HG02973 (cell line): ENCODE measurements at regions not wholly inside any gene's neighbourhood (a gene's known extent, or its start where the extent isn't known, plus 50 kb on each side); places are given as distances from the start of the nearest gene placed in this dataset.

Source experiments
- ATAC-seq: cut with Tn5 transposase; IDR thresholded peaks from one replicate; pipeline ENCODE4 v1.9.1; 2021; ENCODE audit warnings: moderate library complexity; ENCODE audit not compliant: unreplicated experiment

DNA sequence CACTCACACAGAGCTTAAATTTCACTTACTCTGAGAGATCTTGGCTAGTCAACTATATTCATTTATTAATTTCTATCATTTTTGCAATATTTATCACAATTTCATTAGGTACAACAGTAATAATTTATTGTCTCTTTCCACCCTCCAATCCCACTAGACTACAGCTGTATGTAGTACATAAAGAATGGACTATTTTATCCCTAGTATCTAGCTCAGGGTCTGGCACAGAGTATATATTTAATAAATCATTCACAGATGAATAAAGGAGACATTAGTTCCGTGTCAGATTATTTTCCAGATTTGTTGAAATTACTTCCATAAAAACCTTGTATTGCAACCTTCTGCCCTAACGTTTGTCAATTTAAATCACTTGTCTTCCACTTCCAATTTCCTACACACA, 1781.1 kb upstream of the SEL1L start:
- ATAC-seq, result no peak

DNA sequence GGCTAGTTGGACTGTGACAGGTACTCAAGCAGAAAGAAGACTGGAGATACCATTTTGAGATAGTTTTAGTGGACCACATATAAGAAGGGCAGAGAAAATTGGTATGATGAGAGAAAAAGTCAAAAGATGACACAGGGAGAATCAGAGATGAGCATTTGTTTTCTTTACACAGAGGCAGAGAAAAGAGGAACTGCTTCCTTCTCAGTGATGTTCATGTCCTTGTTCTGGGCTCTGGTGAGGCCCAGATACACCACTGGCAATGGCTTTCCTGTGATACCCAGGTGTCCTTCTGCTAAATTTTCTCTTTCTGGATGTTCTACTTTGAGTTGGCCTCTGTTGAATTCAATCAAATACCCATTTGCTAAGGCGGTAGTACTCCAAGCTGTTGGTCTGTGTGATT, 1782.7 kb upstream of the SEL1L start:
- no peak for ATAC-seq

DNA sequence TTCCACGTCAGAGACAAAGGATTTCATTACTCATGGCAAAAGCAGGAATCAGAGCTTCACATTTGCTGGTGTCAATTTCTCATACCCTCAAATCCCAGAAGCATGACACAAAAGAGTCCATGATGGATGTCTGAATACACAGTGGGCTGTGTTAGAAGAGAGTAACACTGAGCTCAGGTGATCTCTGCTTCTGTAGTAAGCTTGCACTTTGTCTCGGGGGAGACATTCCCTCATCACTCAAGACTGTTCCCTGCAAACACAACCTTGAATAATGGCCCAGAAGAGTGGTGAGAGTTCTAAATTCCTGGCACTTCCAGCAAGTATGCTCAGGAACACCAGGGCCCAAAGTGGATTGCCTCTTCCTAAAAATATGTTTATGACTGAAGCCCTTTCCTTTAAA, 1787.2 kb upstream of the SEL1L start:
- no peak for ATAC-seq

DNA sequence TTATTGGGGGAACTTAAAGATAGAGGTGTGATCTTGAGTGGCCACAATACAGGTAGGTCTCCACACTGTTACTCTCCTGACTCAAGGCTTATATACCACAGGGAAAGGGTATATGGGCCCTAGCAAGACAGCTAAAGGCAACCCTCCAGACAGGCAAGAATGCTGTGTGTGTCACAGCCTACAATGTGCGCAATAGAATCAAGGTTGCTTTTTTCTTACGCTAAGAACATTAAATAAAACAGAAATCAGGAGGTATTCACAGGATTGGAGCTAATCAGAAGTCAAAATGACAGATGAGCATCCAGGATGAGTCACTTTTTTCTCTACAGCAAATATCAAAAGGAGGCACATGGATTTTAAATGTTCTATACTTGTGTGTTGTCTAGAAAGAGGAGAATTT, 1797.9 kb upstream of the SEL1L start:
- no peak for ATAC-seq

DNA sequence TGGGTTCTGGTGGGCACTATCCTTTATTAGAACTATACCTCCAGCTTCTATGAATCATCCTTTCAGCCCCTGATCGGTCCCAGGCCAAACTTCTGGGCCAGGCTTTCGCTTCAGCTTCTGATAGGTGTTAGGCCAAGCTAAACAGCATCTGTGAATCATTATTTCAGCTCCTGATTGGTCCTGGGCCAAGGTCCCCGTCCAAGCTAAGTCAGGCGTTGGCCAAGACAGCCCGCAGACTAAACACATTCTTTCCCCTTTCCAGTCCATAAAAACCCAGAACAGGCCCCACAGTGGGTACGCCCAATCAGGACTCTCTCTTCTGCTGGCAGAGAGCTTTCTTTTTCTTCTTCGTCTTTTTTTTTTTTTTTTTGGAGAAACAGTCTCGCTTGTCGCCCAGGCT, 1808.9 kb upstream of the SEL1L start:
- no peak for ATAC-seq

DNA sequence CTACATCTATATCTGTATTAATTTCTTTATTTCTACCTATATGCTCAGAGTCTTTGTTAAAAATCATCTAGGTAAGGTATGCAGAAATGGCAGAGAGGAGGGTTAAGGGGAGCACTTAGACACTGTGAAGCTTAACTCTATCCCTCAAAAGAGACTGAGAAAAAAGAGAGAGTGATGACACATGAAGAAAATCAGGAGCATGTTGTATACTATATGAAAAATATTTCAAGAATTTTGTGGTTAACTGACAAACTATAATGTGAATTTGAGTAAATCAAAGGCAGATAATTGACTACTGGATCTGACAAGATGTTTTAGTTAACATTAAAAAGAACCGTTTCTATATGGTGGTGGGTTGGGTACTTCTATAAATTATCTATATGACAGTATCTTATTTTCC, 1814.2 kb upstream of the SEL1L start:
- no peak for ATAC-seq

DNA sequence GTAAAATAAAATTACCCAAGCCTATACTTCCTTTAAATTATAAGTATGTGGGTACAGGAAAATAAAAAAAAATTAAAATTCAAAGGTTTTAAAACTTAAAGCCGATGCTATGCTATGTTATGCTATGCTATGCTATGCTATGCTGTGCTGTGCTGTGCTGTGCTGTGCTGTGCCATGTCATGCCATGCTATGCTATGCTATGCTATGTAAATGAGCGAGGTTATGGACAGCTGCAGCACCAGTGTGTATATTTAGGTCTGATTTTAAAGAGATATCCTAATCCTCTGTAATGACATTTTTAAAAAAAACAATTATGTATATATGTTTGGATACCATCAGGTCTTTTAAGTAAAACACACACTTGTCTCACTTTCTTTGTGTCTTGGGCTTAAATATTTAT, 1822.0 kb upstream of the SEL1L start:
- ATAC-seq, result no peak

DNA sequence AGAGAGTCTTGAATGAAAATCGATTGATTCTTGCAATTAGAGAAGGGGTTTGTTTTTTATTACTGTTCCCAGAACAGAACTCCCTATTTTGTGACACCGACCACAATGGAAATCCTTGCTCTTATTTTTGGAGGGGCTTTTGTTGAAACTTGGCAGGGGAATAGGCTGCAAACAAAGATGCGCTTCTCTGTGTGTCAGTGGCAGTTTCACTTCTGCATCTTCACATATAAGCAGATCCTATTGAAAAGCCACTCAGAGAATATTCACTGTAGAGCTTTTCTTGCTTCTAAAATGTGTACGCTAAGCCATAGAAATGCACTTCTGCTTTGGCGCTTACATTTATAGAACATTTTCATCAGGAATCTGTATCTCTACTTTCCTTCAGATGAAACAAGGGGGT, 1822.4 kb upstream of the SEL1L start:
- ATAC-seq, result no peak

DNA sequence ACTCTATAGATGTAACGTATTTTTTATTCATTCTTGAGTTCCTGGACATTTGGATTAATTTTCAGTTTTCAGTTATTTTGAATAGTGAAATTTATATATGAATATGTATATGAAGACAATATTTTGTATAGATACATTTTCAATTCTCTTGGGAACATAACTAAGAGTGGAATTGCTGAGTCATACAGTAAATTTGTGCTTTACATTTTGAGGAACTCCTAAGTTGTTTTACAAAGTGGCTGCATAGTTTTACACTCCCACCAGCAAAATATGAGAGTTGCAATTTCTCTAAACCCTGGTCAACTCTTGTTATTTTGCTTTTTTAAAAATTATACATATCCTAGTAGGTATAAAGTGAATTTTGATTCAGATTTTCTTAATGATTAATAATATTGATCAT, 1838.6 kb upstream of the SEL1L start:
- ATAC-seq, result no peak

DNA sequence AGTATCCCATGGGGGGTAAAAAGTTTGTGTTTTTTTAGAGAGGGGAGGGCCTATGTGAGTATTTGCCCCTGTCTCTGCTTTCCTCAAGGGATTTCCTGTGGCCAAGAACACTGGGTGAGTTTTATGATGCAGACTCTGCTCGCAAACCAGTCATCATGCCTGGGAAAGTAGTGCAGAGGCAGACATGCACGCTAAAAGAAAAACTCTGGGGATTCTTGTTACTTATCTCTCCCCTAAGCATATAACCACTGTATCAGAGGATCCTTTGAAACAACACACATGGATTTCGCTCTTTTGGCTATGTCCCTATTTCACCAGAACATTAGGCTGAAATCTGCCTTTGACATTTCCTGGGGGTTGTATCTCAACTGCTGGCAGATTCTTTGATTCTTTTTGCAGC, 1845.8 kb upstream of the SEL1L start:
- no peak for ATAC-seq

DNA sequence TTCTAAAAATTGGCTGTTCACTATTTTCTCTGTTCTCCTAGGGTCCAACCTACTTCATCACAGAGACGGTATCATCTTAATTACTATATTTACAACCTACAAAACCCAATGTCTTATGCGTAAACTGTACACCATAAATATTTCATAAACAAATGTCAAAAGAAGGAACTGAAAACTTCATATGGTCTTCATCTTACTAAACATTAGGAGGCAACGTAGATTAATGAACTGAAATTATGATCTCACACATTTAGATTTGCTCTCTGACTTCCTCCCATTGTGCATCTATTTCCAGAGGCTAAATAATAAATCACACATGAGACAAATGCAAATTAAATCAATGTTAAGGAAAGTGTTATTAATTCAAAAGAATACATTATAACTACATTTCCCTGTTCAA, 1850.6 kb upstream of the SEL1L start:
- no peak for ATAC-seq

DNA sequence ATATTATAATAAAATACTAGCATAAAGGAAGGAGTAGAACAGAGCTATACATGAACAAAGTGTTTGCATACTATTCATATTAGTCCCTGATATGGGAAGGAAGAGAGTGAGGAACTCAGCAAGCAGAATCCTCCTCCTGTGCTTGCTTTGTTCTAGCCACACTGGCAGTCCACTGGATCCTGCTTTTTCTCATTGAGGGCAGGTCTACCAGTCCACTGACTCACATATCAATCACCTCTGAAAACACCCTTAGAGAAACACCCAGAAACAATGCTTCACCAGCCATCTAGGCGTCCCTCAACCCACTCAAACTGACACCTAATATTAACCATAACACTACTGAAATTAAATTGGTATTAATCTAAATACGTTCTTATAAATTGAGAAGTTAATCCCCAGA, 1861.7 kb upstream of the SEL1L start:
- ATAC-seq, result no peak

DNA sequence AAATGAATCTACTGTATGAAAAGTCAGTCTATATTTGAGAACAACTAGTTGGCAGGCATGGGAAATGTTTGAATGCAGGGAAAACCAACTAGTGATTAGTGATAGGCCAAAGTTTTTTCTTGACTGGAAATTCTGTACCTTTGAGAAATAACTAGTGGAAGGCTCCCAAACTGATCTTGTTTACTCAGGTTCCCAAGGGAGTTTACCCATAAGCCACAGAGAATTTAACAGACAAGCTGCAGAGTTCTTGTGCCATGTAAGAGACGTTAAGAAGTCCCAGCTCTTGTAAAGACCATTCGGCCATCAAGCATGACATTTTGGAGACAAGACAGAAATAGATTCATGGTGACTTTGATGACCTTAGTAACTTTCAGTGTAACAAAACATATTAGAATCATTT, 1882.8 kb upstream of the SEL1L start:
- no peak for ATAC-seq

DNA sequence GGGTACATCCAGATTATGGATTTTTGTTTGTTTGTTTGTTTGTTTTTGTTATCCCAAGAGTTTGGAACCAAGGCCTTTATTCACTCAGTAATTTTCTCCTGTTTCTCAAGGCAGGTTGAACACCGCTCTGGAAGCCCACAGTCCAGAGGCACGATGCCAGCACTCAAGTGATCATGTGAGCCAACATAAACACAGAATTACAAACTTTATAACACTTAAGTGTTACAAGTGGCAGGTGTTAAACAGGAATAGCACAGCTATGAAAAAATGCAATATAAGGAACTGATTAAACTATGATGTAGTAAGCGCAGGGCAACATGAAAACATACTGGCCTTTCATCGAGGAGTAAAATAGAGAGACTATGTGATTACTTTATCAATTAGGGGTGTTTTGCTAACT, 1885.8 kb upstream of the SEL1L start:
- no peak for ATAC-seq

DNA sequence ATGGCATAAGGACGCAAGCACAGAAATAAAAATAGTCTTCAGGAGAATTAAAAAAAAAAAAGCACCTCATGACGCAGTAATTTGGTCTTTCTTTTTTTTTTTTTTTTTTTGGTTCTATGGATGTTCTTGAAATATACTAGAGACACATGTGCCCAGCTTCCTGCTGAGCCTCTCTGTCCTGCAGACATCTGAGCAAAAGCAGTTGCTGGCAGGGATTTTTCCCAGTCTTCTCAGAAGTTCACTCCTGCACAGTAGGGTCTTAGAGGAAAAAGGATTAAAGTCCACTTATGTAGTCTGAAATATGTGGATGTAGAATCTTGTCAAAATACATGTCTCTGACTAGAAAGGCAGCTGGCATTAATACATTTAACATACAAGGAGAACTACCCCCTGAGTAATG, 1888.1 kb upstream of the SEL1L start:
- no peak for ATAC-seq

DNA sequence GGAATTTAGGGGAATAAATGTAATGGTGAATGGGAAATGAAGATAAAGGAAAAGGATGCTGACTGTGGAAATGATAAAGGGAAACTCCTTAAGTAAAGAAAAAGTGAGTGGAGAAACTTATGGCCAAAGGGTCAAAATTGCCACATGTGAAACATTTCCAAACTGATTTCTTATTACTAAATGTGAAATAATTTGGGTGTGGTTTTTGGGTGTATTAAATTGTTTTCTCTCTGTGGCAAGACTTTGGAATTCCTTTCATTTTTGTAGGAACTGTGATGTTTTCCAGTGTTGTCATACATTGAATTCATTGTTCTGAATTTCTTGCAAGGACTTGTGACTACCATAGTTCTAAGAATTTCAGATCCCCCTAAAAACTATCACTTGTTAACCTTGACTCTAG, 1891.5 kb upstream of the SEL1L start:
- no peak for ATAC-seq

DNA sequence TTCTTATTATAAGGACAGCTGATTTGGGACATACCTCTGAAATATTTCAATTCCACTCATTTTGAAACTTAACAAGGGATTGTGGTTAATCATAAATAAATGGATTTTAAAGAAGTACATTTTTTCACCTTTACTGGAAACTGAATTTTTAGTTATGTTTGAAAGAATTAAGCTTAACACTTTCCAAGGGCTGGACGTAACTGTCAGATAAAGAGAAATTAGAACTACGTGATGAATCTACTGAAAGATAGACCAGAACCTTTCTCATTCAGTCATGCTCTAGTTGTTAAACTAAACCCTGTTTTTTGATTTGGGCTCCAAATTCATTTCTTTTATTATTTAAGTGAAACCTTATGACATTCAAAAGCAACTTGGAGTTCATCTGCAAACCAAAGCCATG, 1892.1 kb upstream of the SEL1L start:
- no peak for ATAC-seq

DNA sequence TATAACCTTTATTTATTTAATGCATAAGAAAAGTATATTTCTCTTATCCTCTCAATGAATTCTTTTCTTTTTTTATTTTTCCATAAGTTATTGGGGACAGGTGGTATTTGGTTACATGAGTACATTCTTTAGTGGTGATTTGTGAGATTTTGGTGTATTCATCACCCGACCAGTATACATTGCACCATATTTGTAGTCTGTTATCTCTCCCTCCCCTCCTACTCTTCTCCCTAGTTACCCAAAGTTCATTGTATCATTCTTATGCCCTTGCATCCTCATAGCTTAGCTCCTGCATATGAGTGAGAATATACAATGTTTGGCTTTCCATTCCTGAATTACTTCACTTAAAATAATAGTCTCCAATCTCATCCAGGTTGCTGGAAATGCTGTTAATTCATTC, 1900.0 kb upstream of the SEL1L start:
- ATAC-seq, result no peak

DNA sequence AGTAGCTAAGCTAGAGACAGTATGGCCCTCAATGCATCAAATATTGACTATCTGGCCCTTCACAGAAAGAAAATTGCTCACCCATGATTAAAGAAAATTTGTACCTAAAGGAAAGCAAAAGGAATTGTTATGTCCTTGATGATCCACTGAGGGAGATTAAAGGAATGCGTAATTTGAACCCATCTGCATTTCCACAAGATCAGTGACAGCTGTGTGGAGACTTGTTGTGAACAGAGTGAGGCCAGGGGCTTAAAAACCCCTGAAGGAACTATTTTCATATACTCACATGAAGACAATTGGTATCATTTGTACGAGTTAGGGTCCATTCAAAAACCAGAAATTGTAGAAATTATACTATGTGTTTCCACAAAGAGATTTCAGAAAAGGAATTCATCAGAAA, 1908.1 kb upstream of the SEL1L start:
- no peak for ATAC-seq

DNA sequence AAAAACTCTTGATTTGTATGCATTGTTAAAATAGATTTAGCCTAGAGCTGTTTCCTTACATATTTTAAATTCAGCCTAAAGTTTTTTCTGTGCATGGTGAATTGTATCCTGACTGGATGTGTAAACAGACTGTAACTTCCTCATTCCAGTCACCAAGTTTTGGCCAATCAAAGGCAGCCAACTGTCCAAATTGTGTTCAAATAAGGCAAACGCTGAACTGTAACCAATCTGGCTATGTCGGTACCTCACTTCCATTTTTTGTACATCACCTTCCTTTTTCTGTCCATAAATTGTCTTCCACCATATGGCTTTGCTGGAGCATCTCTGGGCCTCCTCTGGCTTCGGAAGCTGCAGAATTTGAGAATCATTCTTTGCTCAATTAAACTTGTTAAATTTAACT, 1921.9 kb upstream of the SEL1L start:
- no peak for ATAC-seq

DNA sequence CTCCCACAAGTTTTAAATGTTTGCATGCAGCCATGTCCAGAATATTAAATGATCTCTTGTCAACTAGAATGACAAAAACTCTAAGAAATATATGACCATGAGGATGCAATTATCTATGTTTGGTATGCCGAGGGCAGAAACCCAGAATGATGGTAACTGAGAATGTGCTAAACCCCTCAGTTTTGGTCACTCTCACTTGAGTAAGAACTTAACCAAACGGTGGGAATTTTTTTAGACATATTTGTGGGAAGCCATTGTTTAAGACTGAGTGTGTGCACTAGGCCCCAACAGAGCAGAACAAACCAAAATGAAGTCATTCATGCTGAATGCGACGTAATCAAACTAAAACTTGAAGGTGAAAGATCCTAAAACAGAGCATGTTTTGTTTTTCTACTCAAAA, 1927.9 kb upstream of the SEL1L start:
- no peak for ATAC-seq

DNA sequence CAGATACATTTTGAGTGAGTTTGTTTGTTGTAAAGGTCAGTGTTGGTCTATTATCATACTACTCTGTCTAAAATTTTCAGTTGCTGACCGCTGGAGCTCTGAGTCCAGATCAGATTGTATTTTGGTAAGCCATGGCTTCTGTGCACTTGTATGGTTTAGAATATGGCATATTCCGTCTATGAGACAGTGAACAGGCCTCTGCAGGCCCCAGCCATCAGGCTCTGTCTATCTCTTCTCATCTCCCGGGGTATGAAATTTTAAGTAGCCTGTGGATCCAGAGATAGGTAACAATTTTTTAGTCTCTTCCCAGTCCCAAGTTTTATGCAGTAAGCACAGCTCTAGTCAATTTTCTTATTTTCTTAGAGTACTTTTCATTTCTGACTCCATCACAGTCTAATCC, 1929.1 kb upstream of the SEL1L start:
- no peak for ATAC-seq

DNA sequence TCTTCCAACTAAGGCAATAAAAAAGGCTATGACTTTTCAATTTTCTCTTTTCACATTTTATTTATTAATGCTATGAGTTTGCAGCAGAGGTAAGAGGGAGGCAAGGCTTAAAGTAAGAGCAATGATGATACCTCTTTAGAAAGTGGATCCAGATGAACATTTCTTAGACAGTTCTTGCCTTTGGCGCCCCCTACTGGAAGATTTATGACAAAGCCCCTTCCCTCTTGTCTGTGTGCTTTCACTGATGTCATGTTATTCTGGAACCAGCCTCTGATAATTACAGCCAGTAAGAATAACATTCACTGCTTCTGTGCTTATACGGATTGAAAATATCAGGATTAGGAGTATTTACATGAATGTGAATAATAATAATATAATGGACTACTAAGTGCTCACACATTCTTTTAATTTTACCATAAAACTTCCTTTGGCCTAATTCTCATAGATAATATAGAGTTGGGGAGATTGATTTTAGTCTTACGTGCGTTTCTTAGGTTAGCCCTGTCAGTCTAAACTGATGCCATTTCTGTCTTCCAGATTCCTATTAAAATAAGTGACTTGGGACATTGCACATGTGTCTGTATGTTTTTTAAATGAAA, 1929.9 kb upstream of the SEL1L start:
- no peak for ATAC-seq

DNA sequence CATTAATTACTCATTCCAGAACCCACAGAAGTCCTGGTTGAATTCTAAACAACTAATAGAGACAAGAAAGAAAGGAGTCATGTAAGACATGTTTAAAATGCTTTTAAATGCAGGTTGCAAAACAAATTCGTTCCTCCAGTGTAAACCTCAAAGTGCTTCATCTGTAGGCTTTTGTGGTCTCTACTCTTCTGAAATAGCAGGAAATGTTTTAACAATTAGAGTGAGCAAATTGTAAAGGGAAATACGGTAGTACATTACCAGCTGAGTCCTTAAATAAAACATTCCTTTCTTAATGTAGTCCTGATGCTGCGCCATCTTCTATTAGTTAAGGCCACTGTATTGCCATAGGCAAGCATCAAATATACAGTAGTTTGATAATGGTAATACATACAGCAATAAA, 1934.2 kb upstream of the SEL1L start:
- no peak for ATAC-seq
